Naive thymus-derived CD8-positive, alpha-beta T cell (primary cell): ENCODE measurements at regions not wholly inside any gene's neighbourhood (a gene's known extent, or its start where the extent isn't known, plus 50 kb on each side); places are given as distances from the start of the nearest gene placed in this dataset.

Experiments used
- ATAC-seq, 2 donors: fragments of 150-1000 bp; cut with Tn5 transposase in 1 of 2; sonication (Bioruptor Pico), chemical (Tn5 transposase) in 1 of 2; 1 replicate in 1 of 2; 2 replicates in 1 of 2; pipeline ENCODE4 v1.10.0; 2021; ENCODE audit warnings: mild to moderate bottlenecking in 2 of 2, moderate library complexity in 2 of 2
- POLR2A ChIA-PET: fragments of 350-600 bp; sonication (Branson Sonifier 250); formaldehyde crosslinking; loops from one replicate; lab custom pipeline; 2021; ENCODE audit warnings: antibody characterized with exemption; lab: Charles Lee
- DNase-seq, 10 donors: peaks; one replicate each; pipeline versions ENCODE4 v3.0.0 to v3.0.0-alpha.2; 2020 to 2022
- H3K27ac Mint-ChIP-seq, 10 donors: one replicate each; pipeline ENCODE4 v1.8.0; 2020 to 2022; ENCODE audit warnings: mild to moderate bottlenecking in 10 of 10, mixed read lengths in 10 of 10, moderate library complexity in 4 of 10, inconsistent platforms in 1 of 10
- H3K27me3 Mint-ChIP-seq, 5 donors: one replicate each; pipeline ENCODE4 v1.8.0; 2021 to 2022; ENCODE audit warnings: mixed read lengths in 5 of 5
- H3K36me3 Mint-ChIP-seq, 3 donors: one replicate each; pipeline ENCODE4 v1.8.0; 2020 to 2022; ENCODE audit warnings: mixed read lengths in 3 of 3, mild to moderate bottlenecking in 2 of 3, inconsistent platforms in 1 of 3
- H3K4me1 Mint-ChIP-seq, 4 donors: one replicate each; pipeline ENCODE4 v1.8.0; 2021 to 2022; ENCODE audit warnings: mixed read lengths in 4 of 4
- H3K4me3 Mint-ChIP-seq, 10 donors: one replicate each; pipeline ENCODE4 v1.8.0; 2020 to 2022; ENCODE audit warnings: mild to moderate bottlenecking in 10 of 10, mixed read lengths in 10 of 10, moderate library complexity in 6 of 10, inconsistent platforms in 1 of 10
- H3K9me3 Mint-ChIP-seq, 9 donors: one replicate each; pipeline ENCODE4 v1.8.0; 2020 to 2022; ENCODE audit warnings: mixed read lengths in 9 of 9, mild to moderate bottlenecking in 3 of 9, inconsistent platforms in 1 of 9, moderate library complexity in 1 of 9

- H3K36me3 Mint-ChIP-seq: no peaks in the 10 kb centered on the region
- H3K4me3 Mint-ChIP-seq: no peak overlapping the region
- POLR2A ChIA-PET: no interaction called here
- H3K9me3 Mint-ChIP-seq: peaks cover 0 to 3% (median 0%) of the 10 kb centered on the region in 9 donors
- ATAC-seq (no peak), DNase-seq (no peak)
- peaks cover 14 to 62% (median 23%) of the 10 kb centered on the region in 5 donors for H3K27me3 Mint-ChIP-seq
- H3K4me1 Mint-ChIP-seq: no peaks in the 10 kb centered on the region
- no peak overlapping the region for H3K27ac Mint-ChIP-seq
Observed at GRCh38 chr12:113676117-113676516, 204.4 kb upstream of the LHX5 start.

- Mint-ChIP-seq H3K4me3 (no peak overlapping the region), H3K9me3 (peaks cover 0 to 2% (median 0%) of the 10 kb centered on the region in 9 donors), H3K27ac (no peak overlapping the region), H3K36me3 (no peaks in the 10 kb centered on the region), H3K27me3 (peaks cover 17 to 73% (median 33%) of the 10 kb centered on the region in 5 donors), H3K4me1 (no peaks in the 10 kb centered on the region)
- no peak for ATAC-seq
- POLR2A ChIA-PET: no interaction called here
- no peak for DNase-seq
Observed at GRCh38 chr12:113674996-113675395, 203.3 kb upstream of the LHX5 start.

- Mint-ChIP-seq H3K36me3 (no peaks in the 10 kb centered on the region), H3K9me3 (peaks cover 0 to 2% (median 0%) of the 10 kb centered on the region in 9 donors), H3K4me3 (no peak overlapping the region), H3K27me3 (peaks cover 17 to 79% (median 39%) of the 10 kb centered on the region in 5 donors), H3K4me1 (no peaks in the 10 kb centered on the region), H3K27ac (peak overlapping the region in 1 of 10 donors; percentile 3)
- POLR2A ChIA-PET: no interaction called here
- DNase-seq (no peak), ATAC-seq (no peak)
Observed at GRCh38 chr12:113674302-113674701, 202.6 kb upstream of the LHX5 start.

GRCh38 chr12:113673458-113674238 lies 202.0 kb upstream of the LHX5 start:
- H3K4me3 Mint-ChIP-seq: no peak overlapping the region
- H3K27ac Mint-ChIP-seq: no peak overlapping the region
- no peaks in the 10 kb centered on the region for H3K36me3 Mint-ChIP-seq
- no peaks in the 10 kb centered on the region for H3K4me1 Mint-ChIP-seq
- ATAC-seq (no peak), DNase-seq (no peak)
- H3K27me3 Mint-ChIP-seq: peaks cover 17 to 77% (median 44%) of the 10 kb centered on the region in 5 donors
- POLR2A ChIA-PET: no interaction called here
- H3K9me3 Mint-ChIP-seq: peaks cover 0 to 2% (median 0%) of the 10 kb centered on the region in 9 donors

- no peak for ATAC-seq
Observed at GRCh38 chr12:113670742-113671141, 199.1 kb upstream of the LHX5 start.

GRCh38 chr12:113667676-113668356 lies 196.1 kb upstream of the LHX5 start:
- Mint-ChIP-seq H3K27ac (no peak overlapping the region), H3K4me3 (no peak overlapping the region), H3K9me3 (peaks cover 0 to 2% (median 0%) of the 10 kb centered on the region in 9 donors), H3K27me3 (peaks cover 11 to 75% (median 56%) of the 10 kb centered on the region in 5 donors), H3K4me1 (no peaks in the 10 kb centered on the region), H3K36me3 (no peaks in the 10 kb centered on the region)
- DNase-seq (no peak), ATAC-seq (no peak)
- POLR2A ChIA-PET: no interaction called here

More at GRCh38 chr12:113670742-113671141, 199.1 kb upstream of the LHX5 start:
- Mint-ChIP-seq H3K27me3 (peaks cover 15 to 81% (median 54%) of the 10 kb centered on the region in 5 donors), H3K4me1 (no peaks in the 10 kb centered on the region), H3K27ac (no peak overlapping the region), H3K9me3 (peaks cover 0 to 2% (median 0%) of the 10 kb centered on the region in 9 donors), H3K4me3 (no peak overlapping the region), H3K36me3 (no peaks in the 10 kb centered on the region)
- POLR2A ChIA-PET: no interaction called here
- no peak for DNase-seq

- H3K27me3 Mint-ChIP-seq: peaks cover 13 to 75% (median 62%) of the 10 kb centered on the region in 5 donors
- ATAC-seq: no peak
- no peaks in the 10 kb centered on the region for H3K4me1 Mint-ChIP-seq
- peaks cover 0 to 2% (median 0%) of the 10 kb centered on the region in 9 donors for H3K9me3 Mint-ChIP-seq
- no peak overlapping the region for H3K27ac Mint-ChIP-seq
- H3K4me3 Mint-ChIP-seq: no peak overlapping the region
- H3K36me3 Mint-ChIP-seq: no peaks in the 10 kb centered on the region
- POLR2A ChIA-PET: no interaction called here
- no peak for DNase-seq
Observed at GRCh38 chr12:113667095-113667494, 195.4 kb upstream of the LHX5 start.

GRCh38 chr12:113666223-113666622 lies 194.6 kb upstream of the LHX5 start:
- H3K27ac Mint-ChIP-seq: no peak overlapping the region
- POLR2A ChIA-PET: no interaction called here

GRCh38 chr12:113665457-113665856 lies 193.8 kb upstream of the LHX5 start:
- Mint-ChIP-seq H3K4me3 (no peak overlapping the region), H3K27me3 (peaks cover 8 to 59% (median 51%) of the 10 kb centered on the region in 5 donors), H3K4me1 (no peaks in the 10 kb centered on the region), H3K36me3 (no peaks in the 10 kb centered on the region), H3K9me3 (no peaks in the 10 kb centered on the region), H3K27ac (no peak overlapping the region)
- POLR2A ChIA-PET: no interaction called here
- no peak for DNase-seq
- ATAC-seq: no peak

More at GRCh38 chr12:113666223-113666622, 194.6 kb upstream of the LHX5 start:
- H3K27me3 Mint-ChIP-seq: peaks cover 11 to 66% (median 54%) of the 10 kb centered on the region in 5 donors
- no peak overlapping the region for H3K4me3 Mint-ChIP-seq
- DNase-seq (no peak), ATAC-seq (no peak)
- H3K9me3 Mint-ChIP-seq: peaks cover 0 to 2% (median 0%) of the 10 kb centered on the region in 9 donors
- no peaks in the 10 kb centered on the region for H3K36me3 Mint-ChIP-seq
- no peaks in the 10 kb centered on the region for H3K4me1 Mint-ChIP-seq

- H3K9me3 Mint-ChIP-seq: no peaks in the 10 kb centered on the region
- H3K4me3 Mint-ChIP-seq: no peak overlapping the region
- H3K36me3 Mint-ChIP-seq: no peaks in the 10 kb centered on the region
- DNase-seq (no peak), ATAC-seq (no peak)
- peaks cover 8 to 48% (median 41%) of the 10 kb centered on the region in 5 donors for H3K27me3 Mint-ChIP-seq
- POLR2A ChIA-PET: no interaction called here
- H3K4me1 Mint-ChIP-seq: no peaks in the 10 kb centered on the region
- no peak overlapping the region for H3K27ac Mint-ChIP-seq
Observed at GRCh38 chr12:113664224-113664681, 192.6 kb upstream of the LHX5 start.

GRCh38 chr12:113663396-113663795 lies 191.7 kb upstream of the LHX5 start:
- DNase-seq (no peak), ATAC-seq (no peak)
- POLR2A ChIA-PET: no interaction called here
- H3K36me3 Mint-ChIP-seq: no peaks in the 10 kb centered on the region
- no peak overlapping the region for H3K27ac Mint-ChIP-seq
- H3K4me1 Mint-ChIP-seq: no peaks in the 10 kb centered on the region
- H3K27me3 Mint-ChIP-seq: peaks cover 8 to 48% (median 36%) of the 10 kb centered on the region in 5 donors
- H3K9me3 Mint-ChIP-seq: peaks cover 0 to 3% (median 0%) of the 10 kb centered on the region in 9 donors
- H3K4me3 Mint-ChIP-seq: no peak overlapping the region

- POLR2A ChIA-PET: no interaction called here
- no peak for ATAC-seq
- Mint-ChIP-seq H3K36me3 (peaks cover 0 to 6% (median 0%) of the 10 kb centered on the region in 3 donors), H3K4me1 (no peaks in the 10 kb centered on the region), H3K27me3 (peaks cover 2 to 23% (median 19%) of the 10 kb centered on the region in 5 donors), H3K4me3 (no peak overlapping the region), H3K27ac (no peak overlapping the region), H3K9me3 (peaks cover 0 to 19% (median 4%) of the 10 kb centered on the region in 9 donors)
- no peak for DNase-seq
Observed at GRCh38 chr12:113660936-113661335, 189.3 kb upstream of the LHX5 start.

GRCh38 chr12:113659416-113659815 lies 187.7 kb upstream of the LHX5 start:
- POLR2A ChIA-PET: no interaction called here
- peaks cover 3 to 32% (median 8%) of the 10 kb centered on the region in 9 donors for H3K9me3 Mint-ChIP-seq
- ATAC-seq: no peak
- peaks cover 2 to 14% (median 10%) of the 10 kb centered on the region in 5 donors for H3K27me3 Mint-ChIP-seq
- peaks cover 0 to 11% (median 0%) of the 10 kb centered on the region in 3 donors for H3K36me3 Mint-ChIP-seq
- DNase-seq: no peak
- no peak overlapping the region for H3K4me3 Mint-ChIP-seq
- H3K4me1 Mint-ChIP-seq: no peaks in the 10 kb centered on the region
- no peak overlapping the region for H3K27ac Mint-ChIP-seq
